ENCODE measurements at regions not wholly inside any gene's neighbourhood (a gene's known extent, or its start where the extent isn't known, plus 50 kb on each side); places are given as distances from the start of the nearest gene placed in this dataset.
"Not testable (repeated sequence)": the region's sequence is repeated elsewhere in the genome, so short reads cannot be mapped to it uniquely, and the experiment has no call there.

GRCh38 chr4:18155067-18156041 is 133.8 kb upstream of the LCORL start:
- no peaks in the 10 kb centered on the region for H3K36me3 Mint-ChIP-seq (ENCODE audit: low read depth)
- no peaks in the 10 kb centered on the region for H3K9me3 Mint-ChIP-seq
- no peaks in the 10 kb centered on the region for H3K4me1 Mint-ChIP-seq
- H3K27me3 Mint-ChIP-seq, result peaks cover 5% of the 10 kb centered on the region
- no peak overlapping the region for H3K27ac Mint-ChIP-seq
- no peak for ATAC-seq
- no peak for DNase-seq
- H3K4me3 Mint-ChIP-seq, result no peak overlapping the region

GRCh38 chr4:18138076-18138665 is 116.6 kb upstream of the LCORL start:
- Mint-ChIP-seq H3K36me3 (ENCODE audit: low read depth) (no peaks in the 10 kb centered on the region), H3K27me3 (peaks cover 5% of the 10 kb centered on the region), H3K4me1 (no peaks in the 10 kb centered on the region), H3K4me3 (no peak overlapping the region), H3K27ac (no peak overlapping the region), H3K9me3 (no peaks in the 10 kb centered on the region)
- ATAC-seq, result no peak
- no peak for DNase-seq

DNA sequence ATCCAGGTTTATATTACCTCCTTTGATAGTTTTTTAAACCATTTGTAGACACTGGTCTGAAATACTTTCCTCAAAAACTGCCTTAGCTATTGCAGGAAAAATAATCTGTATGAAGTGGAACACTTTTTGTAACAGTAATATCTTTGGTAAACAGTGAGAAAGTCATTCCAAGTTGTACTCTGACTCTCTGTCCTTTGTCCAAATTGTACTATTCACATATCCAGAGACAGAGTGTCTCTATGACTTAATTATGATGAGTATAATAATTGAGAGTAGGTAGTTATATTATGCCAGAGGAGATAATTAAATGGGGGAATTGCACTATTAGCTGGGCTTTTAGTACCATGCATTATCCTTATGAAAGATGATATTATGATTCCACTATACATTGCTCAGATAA is 112.6 kb upstream of the LCORL start:
- Mint-ChIP-seq H3K36me3 (ENCODE audit: low read depth) (no peaks in the 10 kb centered on the region), H3K27me3 (peaks cover 8% of the 10 kb centered on the region), H3K4me3 (no peak overlapping the region), H3K27ac (no peak overlapping the region), H3K4me1 (no peaks in the 10 kb centered on the region), H3K9me3 (no peaks in the 10 kb centered on the region)
- no peak for ATAC-seq
- DNase-seq, result no peak

DNA sequence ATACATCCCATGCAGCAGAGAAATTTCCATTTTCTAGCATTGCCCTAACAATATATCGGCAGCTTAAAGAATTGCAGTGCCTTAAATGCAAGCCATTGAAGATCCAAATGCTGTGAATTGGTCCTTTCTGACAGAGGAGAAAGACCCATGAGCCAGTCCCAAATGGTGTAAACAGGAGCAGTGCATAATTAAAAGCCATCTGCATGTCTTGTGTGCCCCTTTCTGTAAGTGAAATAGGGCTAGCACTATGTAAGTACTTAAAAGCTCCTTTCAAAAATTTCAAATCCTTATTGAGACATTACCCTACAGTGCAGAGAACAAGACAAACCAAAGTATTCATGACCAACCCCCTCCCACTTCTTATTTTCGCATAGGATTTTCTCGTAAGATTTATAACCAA is 108.7 kb upstream of the LCORL start:
- no peak overlapping the region for H3K27ac Mint-ChIP-seq
- H3K4me1 Mint-ChIP-seq, result no peaks in the 10 kb centered on the region
- DNase-seq (no peak), ATAC-seq (no peak)
- no peaks in the 10 kb centered on the region for H3K9me3 Mint-ChIP-seq
- H3K36me3 Mint-ChIP-seq (ENCODE audit: low read depth), result no peaks in the 10 kb centered on the region
- no peak overlapping the region for H3K4me3 Mint-ChIP-seq
- H3K27me3 Mint-ChIP-seq, result peaks cover 17% of the 10 kb centered on the region

DNA sequence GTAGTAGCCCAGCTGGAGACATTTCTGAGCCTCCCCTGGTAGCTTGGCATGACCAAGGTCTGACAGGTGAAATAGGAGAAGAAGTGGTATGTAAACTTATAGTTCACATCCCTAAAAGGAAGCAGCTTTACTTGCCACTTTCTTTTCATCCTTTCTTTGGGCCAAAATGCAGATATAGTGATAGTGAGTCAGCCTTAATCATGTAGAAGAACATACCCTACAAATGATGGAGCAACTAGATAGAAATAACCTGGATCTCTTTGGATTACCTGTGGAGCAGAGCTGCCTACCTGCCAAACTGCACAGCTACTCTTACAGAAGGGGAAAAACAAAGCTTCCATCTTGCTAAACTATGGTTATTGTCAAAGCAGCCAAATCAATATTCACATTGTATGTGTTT is 106.7 kb upstream of the LCORL start:
- peaks cover 17% of the 10 kb centered on the region for H3K27me3 Mint-ChIP-seq
- no peak overlapping the region for H3K27ac Mint-ChIP-seq
- no peak overlapping the region for H3K4me3 Mint-ChIP-seq
- H3K9me3 Mint-ChIP-seq, result no peaks in the 10 kb centered on the region
- no peak for DNase-seq
- H3K4me1 Mint-ChIP-seq, result no peaks in the 10 kb centered on the region
- H3K36me3 Mint-ChIP-seq (ENCODE audit: low read depth), result no peaks in the 10 kb centered on the region
- ATAC-seq, result no peak

GRCh38 chr4:18127030-18127429 is 105.5 kb upstream of the LCORL start:
- ATAC-seq (no peak), DNase-seq (no peak)
- H3K4me3 Mint-ChIP-seq, result no peak overlapping the region
- H3K27me3 Mint-ChIP-seq, result peaks cover 17% of the 10 kb centered on the region
- H3K9me3 Mint-ChIP-seq, result no peaks in the 10 kb centered on the region
- no peaks in the 10 kb centered on the region for H3K4me1 Mint-ChIP-seq
- H3K27ac Mint-ChIP-seq, result no peak overlapping the region
- no peaks in the 10 kb centered on the region for H3K36me3 Mint-ChIP-seq (ENCODE audit: low read depth)

DNA sequence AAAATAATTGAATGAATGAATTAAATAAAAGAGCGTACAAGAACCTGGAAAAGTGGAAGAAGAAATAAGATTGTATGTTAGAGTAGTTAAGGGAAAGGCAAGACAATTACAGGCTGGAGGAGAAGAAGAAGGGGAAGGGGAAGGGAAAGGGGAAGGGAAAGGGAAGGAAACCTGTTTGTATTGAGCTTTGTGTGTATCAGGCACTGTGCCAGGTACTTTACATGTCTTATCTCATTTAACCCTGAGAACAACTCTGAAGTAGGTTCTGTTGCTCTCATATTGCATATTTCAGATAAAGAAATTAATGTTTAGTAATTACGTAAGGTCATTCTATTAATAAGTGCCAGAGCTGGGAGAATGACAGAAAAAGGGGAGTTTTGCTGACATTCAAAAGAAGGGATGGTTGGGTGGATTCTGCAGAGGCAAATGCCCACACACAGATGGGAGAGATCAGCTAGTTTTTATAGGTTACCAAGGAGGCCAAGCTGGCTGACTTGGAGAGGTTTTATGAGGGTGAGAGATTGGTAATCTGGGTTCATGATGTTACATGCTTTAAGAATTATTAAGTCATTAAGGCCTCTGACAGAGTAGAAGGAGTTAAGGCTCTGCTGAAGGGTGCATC is 92.3 kb upstream of the LCORL start:
- Mint-ChIP-seq H3K27me3 (peaks cover 21% of the 10 kb centered on the region), H3K36me3 (ENCODE audit: low read depth) (no peaks in the 10 kb centered on the region), H3K27ac (no peak overlapping the region), H3K4me3 (no peak overlapping the region), H3K4me1 (no peaks in the 10 kb centered on the region), H3K9me3 (no peaks in the 10 kb centered on the region)
- DNase-seq (no peak), ATAC-seq (no peak)

- Mint-ChIP-seq H3K4me3 (no peak overlapping the region), H3K36me3 (ENCODE audit: low read depth) (no peaks in the 10 kb centered on the region), H3K27me3 (peaks cover 19% of the 10 kb centered on the region), H3K27ac (no peak overlapping the region), H3K9me3 (no peaks in the 10 kb centered on the region), H3K4me1 (no peaks in the 10 kb centered on the region)
- DNase-seq (no peak), ATAC-seq (no peak)
These were observed 89.5 kb upstream of the LCORL start for GRCh38 chr4:18111081-18111480.

GRCh38 chr4:18110099-18110498 is 88.5 kb upstream of the LCORL start:
- ATAC-seq (no peak), DNase-seq (no peak)
- no peaks in the 10 kb centered on the region for H3K4me1 Mint-ChIP-seq
- H3K36me3 Mint-ChIP-seq (ENCODE audit: low read depth), result no peaks in the 10 kb centered on the region
- no peaks in the 10 kb centered on the region for H3K9me3 Mint-ChIP-seq
- H3K27ac Mint-ChIP-seq, result no peak overlapping the region
- peaks cover 14% of the 10 kb centered on the region for H3K27me3 Mint-ChIP-seq
- no peak overlapping the region for H3K4me3 Mint-ChIP-seq

GRCh38 chr4:18109676-18110075 is 88.1 kb upstream of the LCORL start:
- Mint-ChIP-seq H3K27ac (no peak overlapping the region), H3K27me3 (peaks cover 14% of the 10 kb centered on the region), H3K9me3 (no peaks in the 10 kb centered on the region)

DNA sequence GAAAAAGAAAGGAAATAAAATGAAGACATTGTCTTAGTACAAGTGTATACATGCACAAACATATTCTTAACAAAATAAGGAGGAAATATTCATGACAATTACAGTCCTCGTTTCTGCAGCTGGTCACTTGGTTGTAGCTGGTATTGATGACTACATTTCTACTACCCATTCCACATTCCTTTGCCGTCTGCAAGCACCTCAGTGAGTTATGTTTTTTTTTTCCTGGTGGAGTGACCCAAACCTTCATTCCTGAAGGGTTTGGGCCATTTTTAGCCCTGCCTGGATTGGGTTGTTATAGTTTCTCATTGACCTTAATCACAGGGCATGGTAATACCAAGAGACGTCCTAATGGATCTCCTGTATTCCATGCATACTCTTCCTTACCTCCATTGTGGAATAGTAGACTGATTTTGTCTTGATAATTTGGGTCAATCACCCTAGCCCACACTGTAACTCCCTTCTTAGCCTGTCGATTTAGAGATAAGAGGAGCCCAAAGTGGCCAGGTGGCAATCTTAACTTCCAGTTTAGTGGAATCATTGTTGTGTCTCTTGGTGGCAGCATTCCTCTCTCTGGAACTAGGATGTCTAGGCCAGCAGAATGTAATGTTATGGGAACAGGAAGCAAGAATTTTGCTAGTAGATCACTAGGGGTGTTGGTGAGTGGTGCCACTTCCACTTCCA is 86.4 kb upstream of the LCORL start:
- H3K4me3 Mint-ChIP-seq, H3K27ac Mint-ChIP-seq, H3K27me3 Mint-ChIP-seq: not testable (repeated sequence)

More at GRCh38 chr4:18109676-18110075, 88.1 kb upstream of the LCORL start:
- H3K36me3 Mint-ChIP-seq (ENCODE audit: low read depth), result no peaks in the 10 kb centered on the region
- H3K4me1 Mint-ChIP-seq, result no peaks in the 10 kb centered on the region
- no peak overlapping the region for H3K4me3 Mint-ChIP-seq
- DNase-seq, result no peak
- no peak for ATAC-seq

GRCh38 chr4:18106620-18107019 is 85.1 kb upstream of the LCORL start:
- DNase-seq (no peak), ATAC-seq (no peak)
- Mint-ChIP-seq H3K27me3 (peaks cover 7% of the 10 kb centered on the region), H3K4me1 (no peaks in the 10 kb centered on the region), H3K4me3 (no peak overlapping the region), H3K27ac (no peak overlapping the region), H3K9me3 (no peaks in the 10 kb centered on the region), H3K36me3 (ENCODE audit: low read depth) (no peaks in the 10 kb centered on the region)

More for the DNA sequence above, 86.4 kb upstream of the LCORL start:
- DNase-seq; H3K9me3 Mint-ChIP-seq; H3K36me3 Mint-ChIP-seq (ENCODE audit: low read depth); H3K4me1 Mint-ChIP-seq; ATAC-seq: not testable (repeated sequence)

DNA sequence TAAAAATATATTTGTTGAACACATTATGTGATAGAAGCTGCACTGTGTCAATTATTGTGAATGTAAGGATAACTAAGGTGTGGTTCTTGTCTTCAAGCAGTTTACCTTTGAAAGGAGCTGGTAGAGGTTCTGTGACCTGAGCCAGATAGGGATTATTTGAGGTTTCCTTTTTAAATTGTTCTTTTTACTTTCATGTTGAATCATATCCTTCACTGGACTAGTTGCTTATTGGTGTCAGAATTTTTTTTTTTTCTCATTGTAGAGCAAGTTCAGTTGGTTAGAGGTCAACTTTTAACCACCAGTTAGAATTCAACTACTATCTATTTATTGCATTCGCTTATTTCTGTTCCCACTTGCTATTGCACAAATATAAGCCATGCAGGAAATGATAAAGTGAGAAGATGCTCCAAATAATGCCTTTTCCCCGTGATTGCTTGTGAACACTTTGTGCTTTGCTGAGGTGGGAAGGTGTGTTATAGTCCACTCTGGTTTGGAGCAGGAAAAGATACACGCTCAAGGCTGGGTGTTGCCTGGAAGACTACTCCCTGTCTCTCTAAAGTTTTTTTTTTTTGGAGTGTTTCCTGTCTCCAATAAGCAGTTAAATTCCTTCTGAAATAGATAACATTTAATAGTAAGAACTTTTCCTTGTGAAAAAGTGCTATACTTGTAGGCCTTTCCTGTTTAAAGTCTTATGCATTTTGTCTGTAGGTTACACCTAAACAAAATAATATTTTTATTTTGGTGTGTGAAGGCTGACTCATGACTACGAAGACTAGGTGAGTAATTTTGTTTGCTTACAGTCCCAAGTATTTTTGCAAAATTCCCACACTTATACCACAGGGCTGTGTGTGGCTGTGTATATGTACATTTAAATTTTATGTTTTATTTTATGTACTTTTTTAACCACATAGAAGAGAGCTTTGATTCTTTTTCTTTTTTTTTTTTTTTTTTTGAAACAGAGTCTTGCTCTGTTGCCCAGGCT is 83.8 kb upstream of the LCORL start:
- no peaks in the 10 kb centered on the region for H3K9me3 Mint-ChIP-seq
- DNase-seq (no peak), ATAC-seq (no peak)
- peaks cover 7% of the 10 kb centered on the region for H3K27me3 Mint-ChIP-seq
- H3K27ac Mint-ChIP-seq, result no peak overlapping the region
- H3K4me3 Mint-ChIP-seq, result no peak overlapping the region
- no peaks in the 10 kb centered on the region for H3K4me1 Mint-ChIP-seq
- no peaks in the 10 kb centered on the region for H3K36me3 Mint-ChIP-seq (ENCODE audit: low read depth)

All from activated naive CD8-positive, alpha-beta T cell treated with anti-CD3 and anti-CD28 coated beads, Interleukin-2, amount 50 U/mL, for 24 hours (primary cell).